HEK293 (cell line): ENCODE measurements at regions not wholly inside any gene's neighbourhood (a gene's known extent, or its start where the extent isn't known, plus 50 kb on each side); places are given as distances from the start of the nearest gene placed in this dataset.
"Not testable (repeated sequence)": the region's sequence is repeated elsewhere in the genome, so short reads cannot be mapped to it uniquely, and the experiment has no call there.

Experiments
- AEBP2 ChIP-seq: fragments of 450-650 bp; formaldehyde crosslinking; IDR thresholded peaks from 2 replicates; pipeline ENCODE4 v1.5.1; 2016; ENCODE audit warnings: missing biosample characterization, missing genetic modification characterization, borderline replicate concordance
- CTCF ChIP-seq: fragments of 450-650 bp; formaldehyde crosslinking; IDR thresholded peaks from 2 replicates; pipeline ENCODE4 v1.5.1; 2016; ENCODE audit warnings: missing biosample characterization, missing genetic modification characterization
- KLF1 ChIP-seq: fragments of 450-650 bp; formaldehyde crosslinking; IDR thresholded peaks from 2 replicates; pipeline ENCODE4 v1.5.1; 2016; ENCODE audit warnings: missing biosample characterization, missing genetic modification characterization
- ZBTB6 ChIP-seq: fragments of 450-650 bp; formaldehyde crosslinking; IDR thresholded peaks from 2 replicates; pipeline ENCODE4 v1.5.1; 2017; ENCODE audit warnings: missing biosample characterization, missing genetic modification characterization
- ZNF112 ChIP-seq: fragments of 450-650 bp; formaldehyde crosslinking; IDR thresholded peaks from 2 replicates; pipeline ENCODE4 v1.5.0; 2017; ENCODE audit warnings: missing biosample characterization, missing genetic modification characterization
- ZNF416 ChIP-seq: fragments of 450-650 bp; formaldehyde crosslinking; IDR thresholded peaks from 2 replicates; pipeline ENCODE4 v1.5.1; 2016; ENCODE audit warnings: missing biosample characterization, missing genetic modification characterization
- ZNF513 ChIP-seq: fragments of 450-650 bp; IDR thresholded peaks from 2 replicates; pipeline ENCODE4 v1.5.1; 2018; ENCODE audit warnings: missing biosample characterization, missing genetic modification characterization
- ZNF629 ChIP-seq: fragments of 450-650 bp; formaldehyde crosslinking; IDR thresholded peaks from 2 replicates; pipeline ENCODE4 v1.5.1; 2017; ENCODE audit warnings: missing biosample characterization, missing genetic modification characterization

GRCh38 chr7:29673635-29674034 lies 110.0 kb downstream of the PRR15 start:
- TF ChIP-seq ZNF513; CTCF (tag by site-specific recombination); ZNF112; KLF1 (tag by site-specific recombination); AEBP2 (tag by site-specific recombination); ZNF416; ZBTB6 (tag by site-specific recombination); ZNF629: not testable (repeated sequence)
